Stimulated activated CD8-positive, alpha-beta memory T cell treated with anti-CD3 and anti-CD28 coated beads, Interleukin-7, amount 100 ng/mL, for 48 hours (primary cell): ENCODE measurements at regions not wholly inside any gene's neighbourhood (a gene's known extent, or its start where the extent isn't known, plus 50 kb on each side); places are given as distances from the start of the nearest gene placed in this dataset.

Source experiments
- DNase-seq, 2 donors: peaks; one replicate each; pipeline ENCODE4 v3.0.0-alpha.2; 2020; ENCODE audit warnings: low read depth in 1 of 2; ENCODE audit errors: extremely low read depth in 1 of 2

GRCh38 chr3:25071846-25072245 lies 356.2 kb upstream of the RARB start:
- no peak for DNase-seq

GRCh38 chr3:25073423-25073822 lies 354.6 kb upstream of the RARB start:
- DNase-seq = no peak

DNA sequence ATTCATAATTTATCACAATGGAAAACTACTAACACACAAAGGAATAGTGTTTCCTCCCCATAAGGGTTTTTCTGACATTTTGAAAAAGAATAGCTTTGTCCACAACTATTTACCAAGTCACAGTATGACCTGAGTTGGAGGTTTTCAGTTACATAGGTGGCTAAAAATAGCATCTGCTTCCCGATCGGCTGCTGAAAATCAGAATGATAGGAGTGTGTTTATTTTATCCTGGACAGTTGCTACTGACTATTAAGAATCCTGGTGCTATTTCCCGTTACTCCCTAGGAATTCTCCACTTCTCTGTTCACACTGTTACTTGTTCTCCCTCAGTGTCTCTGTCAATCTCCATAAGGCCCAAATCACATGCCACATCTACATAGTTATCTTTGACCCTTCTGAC lies 353.9 kb upstream of the RARB start:
- no peak for DNase-seq

GRCh38 chr3:25080461-25080860 lies 347.6 kb upstream of the RARB start:
- no peak for DNase-seq

- no peak for DNase-seq
Observed at GRCh38 chr3:25084016-25084415, 344.0 kb upstream of the RARB start.

- DNase-seq = no peak
Observed at GRCh38 chr3:25086721-25087120, 341.3 kb upstream of the RARB start.

GRCh38 chr3:25088284-25088683 lies 339.8 kb upstream of the RARB start:
- no peak for DNase-seq

- DNase-seq = no peak
Observed at GRCh38 chr3:25090698-25091453, 337.2 kb upstream of the RARB start.

DNA sequence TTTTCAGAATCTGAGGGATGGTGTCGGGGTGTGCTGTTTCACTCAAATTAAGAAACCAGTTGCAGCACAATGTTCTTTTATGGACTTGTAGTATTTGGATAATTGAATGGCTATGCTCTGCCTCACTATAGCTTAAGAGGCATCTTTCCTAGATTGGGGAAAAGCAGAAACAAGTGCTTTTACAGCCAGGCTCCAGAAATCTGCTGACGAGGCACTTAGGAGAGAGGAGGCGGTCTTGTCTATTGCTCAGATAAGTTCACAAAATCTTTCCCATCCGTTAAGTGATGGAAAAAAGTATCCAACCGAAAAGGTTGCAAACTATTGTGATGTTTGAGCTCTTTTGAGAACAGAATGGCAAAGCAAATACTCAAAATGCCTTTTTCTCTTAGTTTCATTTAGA lies 336.1 kb upstream of the RARB start:
- DNase-seq = no peak

DNA sequence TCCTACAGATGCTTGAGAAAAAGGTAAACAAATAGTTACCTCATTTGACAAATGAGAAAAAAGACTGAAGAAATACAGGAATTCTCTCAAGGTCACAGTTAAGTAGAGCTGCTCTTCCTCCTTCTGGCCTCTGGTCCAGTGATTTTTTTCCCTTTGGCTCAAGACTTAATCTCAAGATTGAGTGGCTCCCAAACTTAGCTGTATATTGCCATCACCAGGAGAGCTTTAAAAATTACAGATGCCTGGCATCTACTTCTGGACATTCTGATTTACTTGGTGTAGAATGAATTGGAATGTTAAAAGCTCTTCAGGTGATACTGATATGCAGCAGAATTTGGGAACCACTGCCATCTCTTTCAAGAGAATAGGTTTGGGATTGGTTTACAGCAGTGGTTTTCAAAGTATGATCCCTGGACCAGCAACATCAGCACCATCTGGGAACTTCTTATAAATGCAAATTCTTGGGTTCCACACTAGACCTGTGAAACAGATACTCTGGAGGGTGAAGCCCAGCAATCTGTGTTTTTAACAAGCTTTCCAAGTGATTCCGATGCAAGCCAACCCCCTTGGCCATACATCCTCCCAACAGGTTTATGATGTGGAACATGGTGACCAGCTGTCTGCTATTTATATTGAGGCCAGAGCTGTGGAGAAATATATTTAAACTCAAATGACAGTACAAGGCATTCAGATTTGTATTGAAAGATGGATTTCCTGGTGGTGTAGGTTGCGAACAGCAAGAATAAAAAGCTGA lies 333.0 kb upstream of the RARB start:
- no peak for DNase-seq

DNA sequence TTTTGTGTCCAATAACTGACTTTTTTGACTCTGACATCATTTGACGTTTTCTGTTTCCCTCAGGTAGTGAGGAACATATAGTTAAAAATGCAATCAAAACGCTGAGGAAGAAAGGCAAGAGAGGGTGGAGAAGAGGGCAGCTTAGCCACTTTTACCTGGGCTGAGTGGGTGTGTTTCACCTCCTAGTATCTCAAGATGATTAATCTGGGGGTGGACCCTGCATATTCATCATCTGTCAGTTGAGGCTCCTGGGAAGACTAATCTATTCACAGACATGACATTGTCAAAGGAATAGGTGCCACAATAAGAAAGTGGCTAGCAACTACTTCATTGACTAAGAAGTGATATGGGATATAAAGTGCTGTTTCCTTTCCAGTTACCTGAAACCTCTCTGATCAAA lies 331.5 kb upstream of the RARB start:
- DNase-seq = no peak

GRCh38 chr3:25097023-25097422 lies 331.0 kb upstream of the RARB start:
- no peak for DNase-seq

DNA sequence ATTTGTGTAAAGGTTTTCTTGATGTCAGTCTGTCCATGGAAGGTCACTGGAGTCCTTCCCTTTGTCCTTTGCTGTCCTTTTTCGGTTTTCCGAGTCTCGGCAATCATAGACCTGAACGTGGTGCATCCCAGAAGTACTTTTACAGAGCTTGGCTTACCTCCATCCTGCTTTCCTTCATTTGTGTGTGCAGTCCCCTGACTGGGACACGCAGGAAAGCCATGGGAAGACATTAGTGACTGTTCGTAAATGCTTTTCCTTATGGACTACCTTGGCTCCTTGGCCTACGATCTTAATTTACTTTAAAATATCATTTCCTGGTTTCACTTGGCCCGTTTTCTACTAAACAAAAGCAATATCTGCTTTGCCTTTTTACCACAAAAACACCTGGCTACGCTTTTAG lies 328.4 kb upstream of the RARB start:
- DNase-seq = no peak

DNA sequence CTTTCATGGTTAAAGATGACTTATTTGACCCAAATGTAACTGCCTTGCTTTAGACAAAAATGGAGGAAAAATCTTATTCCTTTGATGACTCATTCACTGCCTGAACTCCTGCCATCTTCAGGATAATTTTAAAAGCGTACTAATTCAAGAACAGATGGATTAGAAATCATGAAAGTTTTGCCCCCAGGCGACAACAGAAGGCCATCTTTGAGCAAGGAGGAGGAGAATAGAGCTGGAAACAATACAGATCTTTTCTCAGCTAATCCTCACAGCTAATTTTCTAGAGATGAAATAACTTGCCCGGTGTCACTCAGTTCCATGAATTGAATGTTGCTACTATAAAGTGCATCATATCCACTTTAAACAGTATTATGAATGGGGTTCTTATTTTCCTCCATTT lies 324.7 kb upstream of the RARB start:
- DNase-seq = no peak

DNA sequence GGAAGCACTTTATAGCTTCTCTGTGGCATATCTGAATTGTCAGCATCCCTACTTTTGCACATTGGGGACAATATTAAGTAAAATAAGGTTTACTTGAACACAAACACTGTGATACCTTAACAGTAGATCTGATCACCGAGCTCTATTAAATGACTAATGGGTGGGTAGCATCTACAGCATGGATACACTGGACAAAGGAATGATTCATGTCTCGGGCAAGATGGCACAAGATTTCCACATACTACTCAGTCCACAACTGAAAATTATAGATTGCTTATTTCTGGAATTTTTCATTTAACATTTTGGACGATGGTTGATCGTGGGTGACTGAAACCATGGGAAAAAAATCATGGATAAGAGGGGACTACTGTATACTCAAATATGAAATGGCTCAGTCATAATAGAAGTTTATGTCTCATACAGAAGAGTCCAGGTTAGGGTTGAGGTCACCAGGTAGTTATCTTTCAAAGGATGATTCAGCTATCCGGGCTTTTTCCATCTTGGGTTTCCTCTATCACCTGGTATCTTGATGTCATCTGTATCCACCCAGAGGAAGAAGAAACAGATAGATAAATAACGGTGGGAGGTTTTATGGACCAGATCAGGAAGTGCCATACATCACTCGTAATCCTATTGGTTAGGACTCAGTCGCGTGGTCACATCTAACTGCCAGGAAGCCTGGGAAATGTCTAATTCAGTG lies 320.0 kb upstream of the RARB start:
- DNase-seq = no peak

GRCh38 chr3:25110642-25111041 lies 317.4 kb upstream of the RARB start:
- DNase-seq = no peak

GRCh38 chr3:25113891-25114290 lies 314.2 kb upstream of the RARB start:
- no peak for DNase-seq

DNA sequence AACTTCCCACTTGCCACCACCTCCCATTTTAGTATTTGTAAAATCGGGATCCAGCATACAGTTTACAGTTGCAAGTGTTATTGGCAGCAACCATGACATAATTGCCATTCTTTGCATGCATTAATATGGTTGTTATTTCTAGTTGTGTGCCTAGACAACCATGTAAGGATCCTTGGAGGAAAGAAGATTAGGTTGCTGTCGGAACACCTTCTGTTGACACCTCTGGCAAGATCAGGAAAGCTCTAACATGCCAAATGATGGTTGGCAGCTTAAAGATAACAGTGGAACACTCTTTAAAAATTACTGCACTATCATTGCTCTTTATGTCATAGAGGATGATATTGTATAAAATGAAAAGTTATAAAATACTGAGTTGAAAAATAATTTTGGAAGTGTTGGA lies 313.5 kb upstream of the RARB start:
- DNase-seq = no peak

- no peak for DNase-seq
Observed at GRCh38 chr3:25117005-25117593, 311.0 kb upstream of the RARB start.

- no peak for DNase-seq
Observed at GRCh38 chr3:25119682-25120081, 308.4 kb upstream of the RARB start.

DNA sequence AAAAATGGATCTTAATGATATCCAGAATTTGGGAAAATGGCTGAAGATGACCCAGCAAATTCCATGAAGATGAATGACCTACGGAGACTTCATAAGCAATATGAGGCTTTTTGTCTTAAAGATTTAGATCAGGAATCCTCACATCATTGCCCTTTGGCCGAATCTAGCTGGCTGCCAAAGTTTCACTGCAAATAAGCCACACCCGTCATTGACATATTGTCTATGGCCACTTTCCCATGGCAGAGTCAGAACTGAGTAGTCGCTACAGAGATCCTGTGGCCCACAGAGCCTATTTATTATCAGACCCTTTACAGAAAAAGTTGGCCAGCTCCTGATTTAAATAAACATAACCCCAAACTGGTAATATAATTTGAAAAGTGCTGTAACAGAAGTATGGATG lies 307.4 kb upstream of the RARB start:
- DNase-seq = no peak

DNA sequence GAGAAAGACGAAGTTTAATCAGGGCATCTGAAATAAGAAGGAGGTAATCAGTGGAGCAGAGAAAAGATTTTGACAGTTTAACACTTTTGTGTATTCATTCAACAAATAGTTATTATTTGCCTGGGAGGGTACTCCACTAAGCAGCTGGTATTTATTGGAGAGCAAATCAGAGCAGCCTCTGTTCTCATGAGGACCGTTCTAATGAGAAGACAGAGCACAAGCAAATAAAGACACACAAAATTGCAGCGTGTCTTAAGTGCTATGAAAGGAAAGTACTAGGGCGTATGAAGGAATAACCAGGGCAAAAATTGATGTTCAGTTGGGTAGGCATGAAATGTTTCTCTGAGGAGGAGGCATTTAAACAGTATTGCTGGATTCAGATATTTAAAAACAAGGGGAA lies 302.9 kb upstream of the RARB start:
- no peak for DNase-seq
